IPS-15b (cell line): ENCODE measurements at regions not wholly inside any gene's neighbourhood (a gene's known extent, or its start where the extent isn't known, plus 50 kb on each side); places are given as distances from the start of the nearest gene placed in this dataset.

Experiments
- H3K27me3 ChIP-seq: one replicate; pipeline ENCODE4 v1.6.1; 2013; ENCODE audit warnings: low read length; ENCODE audit not compliant: control insufficient read depth, insufficient read depth
- H3K36me3 ChIP-seq: one replicate; pipeline ENCODE4 v1.6.1; 2013; ENCODE audit warnings: low read length; ENCODE audit not compliant: control insufficient read depth, insufficient read depth
- H3K4me1 ChIP-seq: one replicate; pipeline ENCODE4 v1.6.1; 2013; ENCODE audit warnings: mild to moderate bottlenecking, low read length; ENCODE audit not compliant: control insufficient read depth, insufficient read depth
- H3K4me3 ChIP-seq: one replicate; pipeline ENCODE4 v1.5.1; 2013; ENCODE audit warnings: low read depth, low read length
- H3K9ac ChIP-seq: one replicate; pipeline ENCODE4 v1.6.1; 2013; ENCODE audit warnings: low read depth, mild to moderate bottlenecking, low read length
- H3K9me3 ChIP-seq: one replicate; pipeline ENCODE4 v1.6.1; 2013; ENCODE audit warnings: mild to moderate bottlenecking, low read length; ENCODE audit not compliant: control insufficient read depth, insufficient read depth

DNA sequence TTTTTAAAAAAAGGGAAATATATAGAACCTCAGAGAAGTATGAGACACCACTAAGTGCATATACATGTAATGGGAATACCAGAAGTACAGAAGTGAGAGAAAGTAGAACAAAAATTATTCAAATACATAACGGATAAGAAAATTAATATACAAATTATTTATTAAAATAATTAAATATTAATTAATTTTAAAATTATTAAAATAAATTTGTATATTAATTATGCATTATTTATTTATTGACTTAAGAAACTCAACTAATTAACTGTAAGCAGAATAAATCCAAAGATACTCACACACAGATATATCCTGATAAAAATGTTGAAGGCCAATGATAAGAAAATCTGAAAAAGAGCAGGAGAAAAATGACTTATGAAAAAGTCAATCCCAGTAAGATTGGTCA lies 1333.5 kb upstream of the CELF2 start:
- Histone ChIP-seq H3K9ac (no peak overlapping the region), H3K4me1 (no peaks in the 10 kb centered on the region), H3K9me3 (peaks cover 3% of the 10 kb centered on the region), H3K27me3 (no peaks in the 10 kb centered on the region), H3K4me3 (no peak overlapping the region), H3K36me3 (no peaks in the 10 kb centered on the region)

DNA sequence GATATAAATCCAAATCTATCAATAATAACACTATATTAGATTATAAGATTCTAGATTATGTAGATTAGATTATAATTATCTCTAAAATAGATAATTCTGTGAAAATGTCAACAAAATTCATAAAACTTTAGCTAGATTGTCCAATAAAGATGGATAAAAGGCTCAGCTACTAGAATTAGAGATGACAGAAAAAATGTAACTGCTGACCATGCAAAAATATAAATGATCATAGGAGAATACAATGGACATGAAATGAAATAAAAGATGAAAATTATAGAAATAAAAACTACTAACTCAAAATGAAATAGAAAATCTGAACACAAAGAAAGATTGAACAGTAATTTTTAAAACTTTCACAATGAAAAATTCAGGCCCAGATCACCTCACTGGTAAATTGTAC lies 1332.1 kb upstream of the CELF2 start:
- peaks cover 3% of the 10 kb centered on the region for H3K9me3 ChIP-seq
- H3K36me3 ChIP-seq = no peaks in the 10 kb centered on the region
- no peaks in the 10 kb centered on the region for H3K4me1 ChIP-seq
- H3K9ac ChIP-seq = no peak overlapping the region
- H3K27me3 ChIP-seq = no peaks in the 10 kb centered on the region
- H3K4me3 ChIP-seq = no peak overlapping the region

DNA sequence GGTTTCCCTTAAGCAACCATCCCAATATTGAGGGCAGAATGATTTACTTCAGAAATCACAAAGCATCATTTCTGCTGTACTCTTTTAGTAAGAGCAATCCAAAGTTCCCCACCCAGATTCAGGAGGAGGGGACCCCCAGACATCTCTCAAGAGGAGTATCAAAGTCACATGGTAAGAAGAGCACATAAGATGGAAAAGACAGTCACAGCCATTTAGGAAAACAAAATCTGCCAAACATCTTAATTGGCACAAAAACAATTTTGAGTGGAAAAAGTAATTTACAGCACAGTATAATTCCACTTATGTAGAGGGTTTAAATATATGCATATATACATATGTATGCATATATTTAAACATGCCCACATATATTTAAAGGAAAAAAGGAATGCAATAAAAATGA lies 1329.0 kb upstream of the CELF2 start:
- H3K27me3 ChIP-seq = no peaks in the 10 kb centered on the region
- H3K4me1 ChIP-seq = no peaks in the 10 kb centered on the region
- no peaks in the 10 kb centered on the region for H3K36me3 ChIP-seq
- H3K9ac ChIP-seq = no peak overlapping the region
- H3K4me3 ChIP-seq = no peak overlapping the region
- H3K9me3 ChIP-seq = no peaks in the 10 kb centered on the region

DNA sequence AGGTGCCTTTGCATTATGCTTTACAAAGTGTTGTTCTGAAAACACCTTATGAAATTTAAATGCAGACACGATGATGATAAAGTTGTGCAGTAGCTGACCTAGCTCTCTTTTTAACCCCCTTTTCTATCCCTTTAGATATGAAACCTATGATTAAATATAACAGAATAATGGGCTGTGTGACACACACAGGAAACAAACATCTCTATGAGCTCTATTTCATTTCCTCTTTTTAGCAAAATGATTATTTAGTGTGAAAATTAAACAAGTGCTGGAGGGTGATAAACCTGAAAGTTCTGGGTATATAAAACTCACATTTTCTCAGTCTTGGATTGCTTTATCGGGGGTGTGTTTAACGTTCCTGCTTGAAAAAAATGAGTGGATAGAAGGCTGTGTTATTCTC lies 1310.5 kb upstream of the CELF2 start:
- H3K36me3 ChIP-seq = no peaks in the 10 kb centered on the region
- no peak overlapping the region for H3K4me3 ChIP-seq
- no peaks in the 10 kb centered on the region for H3K4me1 ChIP-seq
- H3K27me3 ChIP-seq = no peaks in the 10 kb centered on the region
- no peak overlapping the region for H3K9ac ChIP-seq
- no peaks in the 10 kb centered on the region for H3K9me3 ChIP-seq

DNA sequence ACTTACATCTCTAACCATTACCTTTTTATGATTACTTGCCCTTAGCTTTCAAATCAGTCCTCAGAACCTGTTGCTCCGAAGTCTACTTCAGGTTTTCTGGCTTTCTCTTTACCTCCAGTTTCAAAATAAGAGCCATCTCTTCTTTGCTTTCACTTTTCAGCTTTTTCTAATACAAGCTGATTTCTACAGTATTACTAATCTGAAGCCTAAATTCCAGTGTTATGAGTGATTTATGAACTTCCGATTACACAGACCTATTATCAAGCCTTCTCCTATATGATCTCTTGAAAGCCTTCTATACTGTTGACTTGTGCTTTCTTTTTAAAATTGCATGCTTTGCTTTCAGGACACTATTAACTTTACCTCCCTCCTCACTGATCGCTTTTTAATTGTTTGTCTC lies 1307.8 kb upstream of the CELF2 start:
- Histone ChIP-seq H3K36me3 (no peaks in the 10 kb centered on the region), H3K4me3 (no peak overlapping the region), H3K27me3 (no peaks in the 10 kb centered on the region), H3K9ac (no peak overlapping the region), H3K4me1 (no peaks in the 10 kb centered on the region), H3K9me3 (no peaks in the 10 kb centered on the region)

DNA sequence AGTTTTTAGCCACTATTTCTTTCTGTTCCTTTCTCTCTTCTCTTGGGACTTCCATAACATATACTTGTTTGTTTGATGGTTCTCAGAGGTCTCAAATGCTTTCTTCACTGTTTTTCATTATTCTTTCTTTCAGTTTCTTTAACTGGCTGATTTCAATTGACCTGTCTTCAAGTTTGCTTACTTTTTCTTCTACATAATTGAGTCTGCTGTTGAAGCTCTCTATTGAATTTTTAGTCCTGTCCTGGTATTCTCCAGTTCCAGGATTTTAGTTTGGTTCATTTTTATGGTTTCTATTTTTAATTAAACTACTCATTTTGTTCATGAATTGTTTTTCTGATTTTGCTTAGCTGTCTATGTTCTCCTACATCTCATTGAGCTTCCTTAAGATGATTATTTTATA lies 1305.3 kb upstream of the CELF2 start:
- H3K36me3 ChIP-seq = no peaks in the 10 kb centered on the region
- no peaks in the 10 kb centered on the region for H3K27me3 ChIP-seq
- no peaks in the 10 kb centered on the region for H3K4me1 ChIP-seq
- H3K9ac ChIP-seq = no peak overlapping the region
- H3K9me3 ChIP-seq = no peaks in the 10 kb centered on the region
- H3K4me3 ChIP-seq = no peak overlapping the region

DNA sequence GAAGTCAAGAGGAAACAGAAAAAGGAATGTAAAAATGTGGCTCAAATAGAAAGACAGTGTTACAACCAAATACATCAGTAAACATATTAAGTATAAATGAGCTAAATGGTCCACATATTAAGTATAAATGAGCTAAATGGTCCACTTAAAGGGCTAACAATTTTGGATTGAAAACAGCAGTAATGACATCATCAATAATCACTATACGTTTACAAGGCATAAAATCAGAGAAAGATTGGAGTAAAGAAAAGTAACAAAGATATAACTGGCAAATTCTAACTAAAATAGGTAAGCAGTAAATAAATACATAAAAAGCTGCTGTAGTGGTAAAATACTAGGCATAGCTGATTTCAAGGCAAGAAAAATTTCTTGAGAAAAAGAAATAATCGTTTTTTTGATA lies 1298.4 kb upstream of the CELF2 start:
- no peaks in the 10 kb centered on the region for H3K36me3 ChIP-seq
- no peak overlapping the region for H3K9ac ChIP-seq
- H3K4me3 ChIP-seq = no peak overlapping the region
- H3K4me1 ChIP-seq = no peaks in the 10 kb centered on the region
- H3K9me3 ChIP-seq = no peaks in the 10 kb centered on the region
- H3K27me3 ChIP-seq = no peaks in the 10 kb centered on the region

DNA sequence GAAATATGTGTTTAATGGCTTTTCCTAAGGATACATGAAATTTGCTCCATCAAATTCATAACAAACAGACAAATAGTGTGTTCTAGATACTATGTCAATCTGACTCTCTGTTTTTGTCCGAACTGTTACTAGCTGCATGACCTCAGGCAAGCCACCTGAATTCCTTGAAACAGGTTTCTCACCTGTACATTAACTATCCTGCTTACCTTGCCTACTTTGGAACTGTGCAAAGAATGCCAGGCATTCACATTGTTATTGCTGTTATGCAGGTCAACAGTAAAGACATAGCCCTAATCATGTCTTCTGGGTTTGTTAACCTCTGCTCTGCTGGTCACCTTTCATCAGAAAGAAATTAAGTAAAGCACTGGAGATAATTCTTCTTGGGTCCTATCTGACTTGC lies 1283.9 kb upstream of the CELF2 start:
- H3K4me1 ChIP-seq = no peaks in the 10 kb centered on the region
- H3K9me3 ChIP-seq = no peaks in the 10 kb centered on the region
- H3K9ac ChIP-seq = no peak overlapping the region
- H3K36me3 ChIP-seq = no peaks in the 10 kb centered on the region
- H3K27me3 ChIP-seq = no peaks in the 10 kb centered on the region
- no peak overlapping the region for H3K4me3 ChIP-seq

DNA sequence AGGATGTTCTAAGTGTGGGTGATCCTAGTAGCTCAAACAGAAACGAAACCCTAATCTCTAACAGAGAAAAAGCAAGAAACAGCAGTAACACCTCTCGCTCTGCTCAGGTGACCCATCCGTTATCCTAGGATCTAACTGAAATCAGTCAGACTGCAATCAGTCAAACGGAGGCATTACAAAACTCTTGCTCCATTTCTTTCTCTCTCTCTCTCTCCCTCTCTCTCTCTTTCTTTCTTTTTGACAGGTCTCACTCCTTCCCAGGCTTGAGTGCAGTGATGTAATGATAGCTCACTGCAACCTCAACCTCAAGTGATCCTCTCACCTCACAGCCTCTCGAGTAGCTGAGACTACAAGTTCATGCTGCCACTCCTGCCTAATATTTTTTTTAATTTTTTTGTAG lies 1283.5 kb upstream of the CELF2 start:
- Histone ChIP-seq H3K4me1 (no peaks in the 10 kb centered on the region), H3K36me3 (no peaks in the 10 kb centered on the region), H3K9me3 (no peaks in the 10 kb centered on the region), H3K9ac (no peak overlapping the region), H3K27me3 (no peaks in the 10 kb centered on the region), H3K4me3 (no peak overlapping the region)

DNA sequence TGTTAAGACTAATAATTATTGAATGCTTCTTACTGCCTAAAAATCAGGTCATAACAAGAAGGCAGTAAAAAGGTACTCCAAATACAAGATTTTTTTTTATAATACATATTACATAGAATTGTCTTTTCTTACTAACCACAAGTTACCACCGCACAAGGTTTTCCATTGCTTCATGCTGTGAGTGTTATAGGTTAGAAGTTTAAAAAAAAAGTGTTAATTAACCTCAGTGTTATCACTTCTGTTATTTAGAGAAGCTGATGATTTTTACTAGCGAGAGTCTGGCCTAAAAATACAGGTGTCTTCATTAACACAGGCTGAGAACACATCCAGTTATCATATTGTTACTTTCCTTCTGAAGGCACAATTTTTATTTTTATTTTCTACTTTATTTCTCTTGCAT lies 1281.9 kb upstream of the CELF2 start:
- H3K36me3 ChIP-seq = no peaks in the 10 kb centered on the region
- H3K4me1 ChIP-seq = no peaks in the 10 kb centered on the region
- H3K4me3 ChIP-seq = no peak overlapping the region
- H3K9me3 ChIP-seq = no peaks in the 10 kb centered on the region
- H3K9ac ChIP-seq = no peak overlapping the region
- H3K27me3 ChIP-seq = no peaks in the 10 kb centered on the region

DNA sequence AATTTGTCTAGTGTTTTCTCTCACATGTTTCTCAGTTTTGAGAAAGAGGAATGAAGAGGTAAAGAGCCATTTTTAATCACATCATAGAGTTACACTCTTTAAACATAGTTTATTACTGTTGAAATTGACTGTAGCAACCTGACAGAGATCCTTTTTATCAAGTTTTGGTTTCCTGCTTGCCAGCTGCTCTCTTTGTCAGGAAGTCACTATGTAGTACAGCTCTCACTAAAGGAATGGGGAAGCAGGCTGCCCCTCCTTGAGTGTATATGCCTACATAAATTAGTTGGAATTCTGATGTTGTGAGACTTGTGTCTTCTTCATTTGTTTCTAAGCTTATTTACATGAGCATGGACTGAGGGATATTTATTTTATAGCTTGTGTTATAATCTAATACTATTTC lies 1274.0 kb upstream of the CELF2 start:
- no peaks in the 10 kb centered on the region for H3K27me3 ChIP-seq
- H3K9me3 ChIP-seq = no peaks in the 10 kb centered on the region
- H3K4me1 ChIP-seq = no peaks in the 10 kb centered on the region
- H3K9ac ChIP-seq = no peak overlapping the region
- H3K4me3 ChIP-seq = no peak overlapping the region
- H3K36me3 ChIP-seq = no peaks in the 10 kb centered on the region

DNA sequence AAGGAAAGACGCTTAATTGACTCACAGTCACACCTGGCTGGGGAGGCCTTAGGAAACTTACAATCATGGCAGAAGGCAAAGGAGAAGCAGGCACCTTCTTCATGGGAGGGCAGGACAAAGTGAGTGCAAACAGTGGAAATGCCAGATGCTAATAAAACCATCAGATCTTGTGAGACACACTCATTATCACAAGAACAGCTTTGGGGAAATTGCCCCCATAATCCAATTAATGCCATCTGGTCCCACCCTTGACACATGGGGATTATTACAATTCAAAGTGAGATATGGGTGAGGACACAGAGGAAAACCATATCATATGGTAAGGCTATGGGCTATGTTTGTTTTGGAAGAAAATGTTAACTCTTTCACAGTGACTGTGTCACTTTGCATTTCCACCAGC lies 1272.5 kb upstream of the CELF2 start:
- H3K9ac ChIP-seq = no peak overlapping the region

DNA sequence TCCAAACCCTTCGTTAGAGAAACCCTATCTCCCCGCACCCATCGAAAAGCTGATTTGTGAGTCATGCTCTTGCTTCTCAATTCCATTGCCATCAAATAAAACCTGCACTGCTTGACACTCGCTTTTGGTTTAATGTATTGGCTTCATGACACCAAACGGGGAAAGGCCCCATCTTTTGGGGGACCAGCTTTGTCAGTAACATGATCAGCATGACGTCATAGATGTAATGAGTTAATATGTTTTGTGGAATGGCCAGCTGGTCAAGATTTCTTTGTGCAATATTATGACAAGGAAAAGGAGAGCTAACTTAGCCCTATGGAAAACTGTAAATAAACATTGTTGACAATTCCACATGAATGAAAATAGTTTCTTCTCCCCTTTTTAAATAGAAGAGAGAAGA lies 1260.5 kb upstream of the CELF2 start:
- no peaks in the 10 kb centered on the region for H3K36me3 ChIP-seq
- no peaks in the 10 kb centered on the region for H3K4me1 ChIP-seq
- H3K9me3 ChIP-seq = no peaks in the 10 kb centered on the region
- no peak overlapping the region for H3K4me3 ChIP-seq
- H3K27me3 ChIP-seq = no peaks in the 10 kb centered on the region
- no peak overlapping the region for H3K9ac ChIP-seq

More for the DNA sequence above, 1272.5 kb upstream of the CELF2 start:
- Histone ChIP-seq H3K4me3 (no peak overlapping the region), H3K27me3 (no peaks in the 10 kb centered on the region), H3K4me1 (no peaks in the 10 kb centered on the region), H3K9me3 (no peaks in the 10 kb centered on the region), H3K36me3 (no peaks in the 10 kb centered on the region)
